ENCODE measurements at regions not wholly inside any gene's neighbourhood (a gene's known extent, or its start where the extent isn't known, plus 50 kb on each side); places are given as distances from the start of the nearest gene placed in this dataset.

DNA sequence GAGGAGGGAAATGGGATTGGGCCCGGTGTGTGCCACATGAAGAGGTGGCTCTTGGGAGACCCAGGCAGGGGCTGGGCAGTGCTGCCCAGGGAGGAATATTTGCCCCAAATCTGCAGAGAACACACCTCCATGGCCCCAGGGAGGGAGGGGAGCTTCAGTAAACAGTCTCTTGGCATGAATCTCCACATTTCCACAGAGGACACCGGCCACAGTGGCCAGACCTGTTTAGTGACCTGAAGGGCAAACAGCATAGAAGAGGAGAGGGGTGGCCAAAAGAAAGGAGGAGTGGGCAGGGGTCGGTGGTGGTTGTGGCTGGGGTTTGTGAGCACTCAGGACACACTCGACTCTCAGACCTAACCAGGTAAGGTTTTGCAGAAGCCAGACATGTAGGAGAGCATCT, 54.0 kb upstream of the IFFO2 start:
- TF ChIP-seq, protein P1, sequence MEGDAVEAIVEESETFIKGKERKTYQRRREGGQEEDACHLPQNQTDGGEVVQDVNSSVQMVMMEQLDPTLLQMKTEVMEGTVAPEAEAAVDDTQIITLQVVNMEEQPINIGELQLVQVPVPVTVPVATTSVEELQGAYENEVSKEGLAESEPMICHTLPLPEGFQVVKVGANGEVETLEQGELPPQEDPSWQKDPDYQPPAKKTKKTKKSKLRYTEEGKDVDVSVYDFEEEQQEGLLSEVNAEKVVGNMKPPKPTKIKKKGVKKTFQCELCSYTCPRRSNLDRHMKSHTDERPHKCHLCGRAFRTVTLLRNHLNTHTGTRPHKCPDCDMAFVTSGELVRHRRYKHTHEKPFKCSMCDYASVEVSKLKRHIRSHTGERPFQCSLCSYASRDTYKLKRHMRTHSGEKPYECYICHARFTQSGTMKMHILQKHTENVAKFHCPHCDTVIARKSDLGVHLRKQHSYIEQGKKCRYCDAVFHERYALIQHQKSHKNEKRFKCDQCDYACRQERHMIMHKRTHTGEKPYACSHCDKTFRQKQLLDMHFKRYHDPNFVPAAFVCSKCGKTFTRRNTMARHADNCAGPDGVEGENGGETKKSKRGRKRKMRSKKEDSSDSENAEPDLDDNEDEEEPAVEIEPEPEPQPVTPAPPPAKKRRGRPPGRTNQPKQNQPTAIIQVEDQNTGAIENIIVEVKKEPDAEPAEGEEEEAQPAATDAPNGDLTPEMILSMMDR (IDR thresholded peaks at IDR 0.05), result no peak
- no peak for TF ChIP-seq POLR2A (IDR thresholded peaks at IDR 0.05)

Measured in heart left ventricle (tissue), 13 donors.